Thoracic aorta (tissue), 2 donors: ENCODE measurements at regions not wholly inside any gene's neighbourhood (a gene's known extent, or its start where the extent isn't known, plus 50 kb on each side); places are given as distances from the start of the nearest gene placed in this dataset.
"Not testable (repeated sequence)": the region's sequence is repeated elsewhere in the genome, so short reads cannot be mapped to it uniquely, and the experiment has no call there.

ENCODE experiments used
- ATAC-seq: fragments of 150-250 bp; one replicate; pipeline ENCODE4 v1.8.0; 2017; ENCODE audit warnings: low read depth; ENCODE audit not compliant: insufficient number of reproducible peaks, low FRiP score
- DNase-seq: peaks from one replicate; pipeline ENCODE4 v3.0.0-alpha.2; 2020; ENCODE audit warnings: low spot score
- H3K27ac ChIP-seq, 2 donors: fragments of 200-600 bp; sonication (generic); 1 replicate in 1 of 2; 2 replicates in 1 of 2; pipeline ENCODE4 v1.5.1; 2016; ENCODE audit warnings: mild to moderate bottlenecking in 2 of 2, moderate library complexity in 2 of 2
- H3K27me3 ChIP-seq: fragments of 200-600 bp; sonication (generic); replicated peaks from 2 replicates; pipeline ENCODE4 v1.6.0; 2016; ENCODE audit warnings: mild to moderate bottlenecking; ENCODE audit not compliant: insufficient read depth
- H3K36me3 ChIP-seq: fragments of 200-600 bp; sonication (generic); one replicate; pipeline ENCODE4 v1.5.1; 2016
- H3K4me1 ChIP-seq, 2 donors: fragments of 200-600 bp; sonication (generic); 1 replicate in 1 of 2; 2 replicates in 1 of 2; pipeline versions ENCODE4 v1.5.1 to v1.6.0; 2016; ENCODE audit warnings: low read depth in 2 of 2, mild to moderate bottlenecking in 1 of 2; ENCODE audit not compliant: control insufficient read depth in 1 of 2
- H3K4me3 ChIP-seq: fragments of 200-600 bp; sonication (generic); 2 replicates; pipeline ENCODE4 v1.5.1; 2016; ENCODE audit warnings: mild to moderate bottlenecking
- H3K9me3 ChIP-seq: fragments of 200-600 bp; sonication (generic); 2 replicates; pipeline ENCODE4 v1.5.1; 2016
- TF ChIP-seq, protein P1 (sequence below): fragments of 200-600 bp; sonication (generic); IDR thresholded peaks from one replicate; pipeline ENCODE4 v1.5.1; 2019; ENCODE audit warnings: antibody characterized with exemption

DNA sequence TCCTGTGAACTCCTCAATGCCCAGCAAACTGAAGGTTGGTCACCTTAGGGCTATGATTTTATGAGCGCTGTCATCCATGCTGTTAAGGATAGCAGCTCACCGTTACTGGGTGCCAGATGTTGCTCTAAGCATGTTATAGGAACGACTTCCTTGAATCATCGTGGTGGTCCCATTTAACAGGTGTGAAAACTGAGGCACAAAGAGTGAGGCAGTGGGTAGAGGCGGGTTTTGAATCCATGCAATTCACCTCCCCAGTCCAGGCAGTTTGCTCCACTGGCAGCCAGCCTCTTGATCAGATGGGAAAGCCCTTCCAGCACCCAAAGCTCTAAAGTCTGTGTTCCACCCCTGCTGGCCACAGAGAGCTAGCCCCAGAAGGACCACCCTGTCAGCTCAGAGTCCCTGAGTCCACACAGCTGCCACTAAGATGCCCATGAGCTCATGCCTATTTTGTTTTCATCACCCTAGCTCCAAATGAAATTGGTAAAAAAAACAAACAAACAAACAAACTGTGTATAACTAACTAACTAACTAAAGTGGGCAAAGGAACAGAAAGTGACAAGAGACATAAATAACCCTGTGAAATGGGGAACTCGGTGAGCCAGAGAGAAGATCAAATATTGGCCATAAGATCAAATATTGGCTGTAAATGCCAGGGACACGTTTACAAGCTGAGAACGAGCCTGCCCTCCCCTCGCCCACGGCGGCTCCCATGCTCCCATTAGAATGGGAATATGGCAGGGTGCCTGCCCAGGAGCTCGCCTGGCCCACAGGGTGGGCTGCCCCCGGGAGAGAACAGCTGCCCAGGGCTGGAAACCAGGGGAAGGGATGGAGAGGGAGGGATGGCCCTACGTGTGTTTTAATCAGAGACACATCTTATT is 72.3 kb upstream of the RFLNA start:
- Histone ChIP-seq H3K4me3 (no peak overlapping the region), H3K36me3 (no peaks in the 10 kb centered on the region), H3K27me3 (no peaks in the 10 kb centered on the region), H3K27ac (no peak overlapping the region), H3K4me1 (no peaks in the 10 kb centered on the region), H3K9me3 (no peaks in the 10 kb centered on the region)
- DNase-seq (no peak), ATAC-seq (no peak)
- TF ChIP-seq, protein P1, sequence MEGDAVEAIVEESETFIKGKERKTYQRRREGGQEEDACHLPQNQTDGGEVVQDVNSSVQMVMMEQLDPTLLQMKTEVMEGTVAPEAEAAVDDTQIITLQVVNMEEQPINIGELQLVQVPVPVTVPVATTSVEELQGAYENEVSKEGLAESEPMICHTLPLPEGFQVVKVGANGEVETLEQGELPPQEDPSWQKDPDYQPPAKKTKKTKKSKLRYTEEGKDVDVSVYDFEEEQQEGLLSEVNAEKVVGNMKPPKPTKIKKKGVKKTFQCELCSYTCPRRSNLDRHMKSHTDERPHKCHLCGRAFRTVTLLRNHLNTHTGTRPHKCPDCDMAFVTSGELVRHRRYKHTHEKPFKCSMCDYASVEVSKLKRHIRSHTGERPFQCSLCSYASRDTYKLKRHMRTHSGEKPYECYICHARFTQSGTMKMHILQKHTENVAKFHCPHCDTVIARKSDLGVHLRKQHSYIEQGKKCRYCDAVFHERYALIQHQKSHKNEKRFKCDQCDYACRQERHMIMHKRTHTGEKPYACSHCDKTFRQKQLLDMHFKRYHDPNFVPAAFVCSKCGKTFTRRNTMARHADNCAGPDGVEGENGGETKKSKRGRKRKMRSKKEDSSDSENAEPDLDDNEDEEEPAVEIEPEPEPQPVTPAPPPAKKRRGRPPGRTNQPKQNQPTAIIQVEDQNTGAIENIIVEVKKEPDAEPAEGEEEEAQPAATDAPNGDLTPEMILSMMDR: no peak

DNA sequence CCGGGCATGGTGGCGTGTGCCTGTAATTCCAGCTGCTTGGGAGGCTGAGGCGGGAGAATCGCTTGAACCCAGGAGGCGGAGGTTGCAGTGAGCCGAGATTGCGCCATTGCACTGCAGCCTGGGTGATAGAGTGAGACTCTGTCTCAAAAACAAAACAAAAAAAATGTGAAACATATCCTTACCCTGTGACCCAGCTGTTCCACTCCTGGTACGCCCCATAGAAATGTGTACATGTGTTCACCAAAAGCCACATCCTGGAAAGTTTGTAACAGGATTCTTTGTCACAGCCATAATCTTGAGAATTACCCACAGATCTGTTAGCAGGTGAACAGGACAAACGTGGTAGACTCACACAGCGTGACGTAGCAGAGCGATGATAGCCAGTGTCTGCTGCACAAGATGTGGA is 71.2 kb upstream of the RFLNA start:
- H3K27me3 ChIP-seq, H3K4me3 ChIP-seq, ATAC-seq, H3K9me3 ChIP-seq, H3K27ac ChIP-seq, H3K4me1 ChIP-seq, H3K36me3 ChIP-seq, DNase-seq: not testable (repeated sequence)

DNA sequence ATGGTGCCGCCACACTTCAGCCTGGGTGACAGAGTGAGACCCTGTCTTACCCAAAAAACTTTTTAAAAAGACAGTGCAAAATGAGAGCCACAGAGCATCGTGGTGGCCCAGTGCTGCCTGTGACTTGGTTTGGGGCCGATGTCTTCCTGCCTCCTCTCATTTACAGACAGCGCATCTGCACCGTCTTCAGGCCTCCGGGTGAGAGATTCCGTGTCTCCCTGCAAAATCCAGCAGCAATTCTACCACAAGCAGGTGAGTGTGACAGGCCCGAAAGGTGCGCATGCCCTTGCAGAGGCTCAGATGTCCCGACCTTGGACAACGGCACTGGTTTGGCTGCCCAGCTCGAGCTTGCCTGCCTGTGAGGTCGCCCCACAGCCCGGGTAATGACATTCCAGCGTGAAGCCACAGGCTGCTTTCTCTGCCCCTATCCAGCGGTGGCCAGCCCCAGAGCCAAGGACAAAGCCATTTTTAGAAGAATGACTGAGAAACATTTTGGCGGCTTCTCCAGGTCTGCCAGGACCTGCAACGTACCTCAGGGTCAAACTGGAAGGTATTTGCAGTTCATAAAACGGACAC is 70.3 kb upstream of the RFLNA start:
- no peak for DNase-seq
- no peaks in the 10 kb centered on the region for H3K27me3 ChIP-seq
- TF ChIP-seq, protein P1: no peak
- no peak overlapping the region for H3K27ac ChIP-seq
- no peaks in the 10 kb centered on the region for H3K36me3 ChIP-seq
- H3K4me1 ChIP-seq: no peaks in the 10 kb centered on the region
- no peak overlapping the region for H3K4me3 ChIP-seq
- no peak for ATAC-seq
- H3K9me3 ChIP-seq: no peaks in the 10 kb centered on the region

DNA sequence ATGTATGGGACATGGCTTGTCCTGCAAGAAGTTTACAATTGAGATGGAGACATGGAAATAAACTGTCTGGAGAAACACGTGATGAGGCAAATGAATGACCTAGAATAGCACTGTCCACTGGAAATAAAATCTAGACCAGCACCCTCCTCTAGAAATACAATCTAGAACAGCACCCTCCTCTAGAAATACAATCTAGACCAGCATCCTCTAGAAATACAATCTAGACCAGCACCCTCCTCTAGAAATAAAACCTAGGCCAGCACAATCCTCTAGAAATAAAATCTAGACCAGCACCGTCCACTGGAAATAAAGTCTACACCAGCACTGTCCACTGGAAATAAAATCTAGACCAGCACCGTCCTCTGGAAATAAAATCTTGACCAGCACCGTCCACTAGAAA is 69.2 kb upstream of the RFLNA start:
- Histone ChIP-seq H3K27me3 (no peaks in the 10 kb centered on the region), H3K4me1 (no peaks in the 10 kb centered on the region), H3K9me3 (no peaks in the 10 kb centered on the region), H3K36me3 (no peaks in the 10 kb centered on the region), H3K4me3 (no peak overlapping the region), H3K27ac (no peak overlapping the region)
- DNase-seq (no peak), ATAC-seq (no peak)
- TF ChIP-seq, protein P1: no peak

DNA sequence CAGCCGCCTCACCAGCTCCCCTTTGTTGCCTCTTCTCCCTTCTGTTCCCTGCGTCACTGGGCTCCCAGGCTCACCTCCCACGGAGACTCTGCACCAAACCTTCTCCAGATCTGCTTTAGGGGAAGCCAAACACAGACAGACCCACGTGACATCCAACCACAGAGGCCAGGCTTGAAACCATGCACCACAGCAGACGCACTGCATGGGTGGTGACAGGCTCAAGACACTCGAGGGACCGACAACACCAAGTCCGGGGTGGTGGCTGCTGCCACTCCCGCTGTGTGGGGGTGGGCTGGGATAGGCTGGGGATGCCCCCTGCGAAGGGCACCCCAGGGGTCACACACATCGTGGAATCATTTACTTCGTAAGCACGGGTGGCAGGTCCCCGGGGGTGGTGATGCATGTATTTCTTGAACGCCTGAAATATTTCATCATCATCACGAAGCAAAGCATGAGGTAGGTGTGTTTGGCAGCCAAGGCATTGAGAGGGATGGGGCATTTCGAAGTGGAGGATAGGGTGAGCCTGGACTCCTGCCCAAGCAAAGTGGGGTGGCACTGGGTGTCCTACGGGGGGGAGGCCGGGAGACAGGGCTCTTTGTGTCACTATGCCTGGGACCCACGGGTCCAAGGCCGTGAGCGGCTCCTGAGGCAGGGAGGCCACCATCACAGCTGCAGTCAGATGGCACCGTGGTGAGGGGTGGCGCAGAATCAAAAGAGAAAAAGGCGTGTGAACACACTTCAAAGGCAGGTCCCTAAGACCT is 66.8 kb upstream of the RFLNA start:
- no peak for DNase-seq
- Histone ChIP-seq H3K9me3 (no peaks in the 10 kb centered on the region), H3K36me3 (no peaks in the 10 kb centered on the region), H3K4me1 (no peaks in the 10 kb centered on the region), H3K27ac (no peak overlapping the region), H3K27me3 (no peaks in the 10 kb centered on the region), H3K4me3 (no peak overlapping the region)
- TF ChIP-seq, protein P1: no peak
- no peak for ATAC-seq
